Neuronal stem cell (in vitro differentiated cells): ENCODE measurements at regions not wholly inside any gene's neighbourhood (a gene's known extent, or its start where the extent isn't known, plus 50 kb on each side); places are given as distances from the start of the nearest gene placed in this dataset.
A peak's percentile ranks its signal among the peaks of the same experiment; 100 is the strongest.

ENCODE experiments used
- DNase-seq: peaks from one replicate; pipeline ENCODE4 v3.0.0-alpha.2; 2013; ENCODE audit warnings: low spot score
- H2AFZ ChIP-seq: one replicate; pipeline ENCODE4 v1.6.1; 2013; ENCODE audit warnings: mild to moderate bottlenecking, low read length, inconsistent platforms
- H2AK5ac ChIP-seq: 2 replicates; pipeline ENCODE4 v1.6.1; 2013; ENCODE audit warnings: low read depth, mild to moderate bottlenecking, inconsistent platforms, low read length, moderate library complexity, mixed read lengths
- H2BK120ac ChIP-seq: 2 replicates; pipeline ENCODE4 v1.6.1; 2013; ENCODE audit warnings: low read depth, mild to moderate bottlenecking, inconsistent platforms, low read length, moderate library complexity, mixed read lengths
- H2BK12ac ChIP-seq: one replicate; pipeline ENCODE4 v1.6.1; 2013; ENCODE audit warnings: low read length, inconsistent platforms
- H2BK15ac ChIP-seq: 2 replicates; pipeline ENCODE4 v1.6.1; 2013; ENCODE audit warnings: mild to moderate bottlenecking, low read length, inconsistent platforms, mixed read lengths
- H2BK5ac ChIP-seq: one replicate; pipeline ENCODE4 v1.6.1; 2013; ENCODE audit warnings: inconsistent platforms, mild to moderate bottlenecking, low read length, moderate library complexity
- H3K14ac ChIP-seq: one replicate; pipeline ENCODE4 v1.6.1; 2013; ENCODE audit warnings: low read length, inconsistent platforms
- H3K18ac ChIP-seq: 2 replicates; pipeline ENCODE4 v1.6.1; 2013; ENCODE audit warnings: low read length, inconsistent platforms
- H3K23ac ChIP-seq: 2 replicates; pipeline ENCODE4 v1.6.1; 2013; ENCODE audit warnings: low read depth, mild to moderate bottlenecking, mixed read lengths, low read length, inconsistent platforms; ENCODE audit not compliant: poor library complexity
- H3K27ac ChIP-seq: replicated peaks from 3 replicates; pipeline ENCODE4 v1.5.1; 2013; ENCODE audit warnings: low read length, inconsistent platforms
- H3K27me3 ChIP-seq, 3 experiments: 2 replicates each; pipeline ENCODE4 v1.6.1; 2013; ENCODE audit warnings: low read length in 3 of 3, mild to moderate bottlenecking in 2 of 3, inconsistent platforms in 1 of 3, low read depth in 1 of 3, mixed read lengths in 1 of 3, moderate library complexity in 1 of 3; ENCODE audit not compliant: control insufficient read depth in 3 of 3, insufficient read depth in 3 of 3
- H3K36me3 ChIP-seq, 2 donors: replicated peaks in 1 of 2; 2 replicates each; pipeline ENCODE4 v1.6.1; 2013; ENCODE audit warnings: low read length in 2 of 2; ENCODE audit not compliant: control insufficient read depth in 2 of 2, insufficient read depth in 2 of 2
- H3K4ac ChIP-seq: 2 replicates; pipeline ENCODE4 v1.6.1; 2013; ENCODE audit warnings: inconsistent platforms, mild to moderate bottlenecking, low read length, moderate library complexity
- H3K4me1 ChIP-seq, 2 donors: 1 replicate in 1 of 2; 2 replicates in 1 of 2; pipeline ENCODE4 v1.6.1; 2013; ENCODE audit warnings: low read length in 2 of 2, low read depth in 1 of 2; ENCODE audit not compliant: control insufficient read depth in 2 of 2, insufficient read depth in 1 of 2
- H3K4me2 ChIP-seq: one replicate; pipeline ENCODE4 v1.6.1; 2013; ENCODE audit warnings: mild to moderate bottlenecking, low read length, inconsistent platforms; ENCODE audit not compliant: insufficient read depth, poor library complexity, severe bottlenecking
- H3K4me3 ChIP-seq, 2 donors: 2 replicates each; pipeline ENCODE4 v1.5.1; 2013; ENCODE audit warnings: low read length in 2 of 2, mild to moderate bottlenecking in 2 of 2, inconsistent platforms in 1 of 2, moderate library complexity in 1 of 2
- H3K79me1 ChIP-seq: one replicate; pipeline ENCODE4 v1.6.1; 2013; ENCODE audit warnings: low read depth, mild to moderate bottlenecking, inconsistent platforms, low read length, moderate library complexity
- H3K9ac ChIP-seq: one replicate; pipeline ENCODE4 v1.6.1; 2013; ENCODE audit warnings: mild to moderate bottlenecking, low read depth, low read length, inconsistent platforms; ENCODE audit not compliant: poor library complexity
- H3K9me3 ChIP-seq, 2 donors: replicated peaks in 1 of 2; 2 replicates each; pipeline versions ENCODE3 to v1.6.1; 2013; ENCODE audit warnings: low read length in 2 of 2, mild to moderate bottlenecking in 2 of 2, inconsistent platforms in 1 of 2, low read depth in 1 of 2, mixed read lengths in 1 of 2, moderate library complexity in 1 of 2; ENCODE audit not compliant: control insufficient read depth in 2 of 2, insufficient read depth in 1 of 2
- H4K8ac ChIP-seq: one replicate; pipeline ENCODE4 v1.6.1; 2013; ENCODE audit warnings: low read depth, mild to moderate bottlenecking, inconsistent platforms, low read length, moderate library complexity
- H4K91ac ChIP-seq: one replicate; pipeline ENCODE4 v1.6.1; 2013; ENCODE audit warnings: low read length, low read depth, mild to moderate bottlenecking, inconsistent platforms; ENCODE audit not compliant: poor library complexity
- WGBS, 2 donors: extraction: QIAGEN DNeasy Blood & Tissue Kit; methylation state at CpG; one replicate each; pipeline ENCODE4 v1.1.7; 2013; ENCODE audit warnings: missing lambda C conversion rate in 2 of 2, mixed read lengths in 1 of 2; ENCODE audit not compliant: insufficient read length in 2 of 2, insufficient replicate concordance in 1 of 2; ENCODE audit errors: extremely low coverage in 2 of 2; 5-methylcytosine and 5-hydroxymethylcytosine counted together

- Histone ChIP-seq H3K27me3 (no peaks in the 10 kb centered on the region), H3K23ac (no peak overlapping the region), H3K9ac (no peak overlapping the region), H3K4me1 (no peaks in the 10 kb centered on the region), H3K4me2 (no peak overlapping the region), H3K79me1 (no peaks in the 10 kb centered on the region), H2BK15ac (no peak overlapping the region), H3K4ac (no peak overlapping the region), H3K27ac (no peak overlapping the region), H3K9me3 (no peaks in the 10 kb centered on the region), H2BK12ac (no peak overlapping the region), H3K36me3 (no peaks in the 10 kb centered on the region), H3K4me3 (no peak overlapping the region), H2AK5ac (no peak overlapping the region), H2BK120ac (no peak overlapping the region), H4K91ac (no peak overlapping the region), H2BK5ac (no peak overlapping the region), H4K8ac (no peak overlapping the region), H3K18ac (no peak overlapping the region), H2AFZ (no peak overlapping the region), H3K14ac (no peak overlapping the region)
- DNase-seq, result no peak
- WGBS, 2 donors, result no CpG with 5 or more reads among the region's 2 CpGs
Measured at GRCh38 chr6:74631564-74631963, 574.3 kb downstream of the COL12A1 start.

GRCh38 chr6:74626288-74626687, 579.6 kb downstream of the COL12A1 start:
- Histone ChIP-seq H4K91ac (no peak overlapping the region), H3K4me3 (no peak overlapping the region), H3K9me3 (peaks cover 0 to 3% of the 10 kb centered on the region in 2 donors), H3K23ac (no peak overlapping the region), H3K18ac (peak overlapping the region; percentile 15), H3K9ac (no peak overlapping the region), H3K27me3 (no peaks in the 10 kb centered on the region), H3K79me1 (no peaks in the 10 kb centered on the region), H3K4ac (no peak overlapping the region), H4K8ac (peak overlapping the region; percentile 73), H2BK120ac (no peak overlapping the region), H3K27ac (no peak overlapping the region), H2AFZ (no peak overlapping the region), H3K36me3 (no peaks in the 10 kb centered on the region), H3K4me2 (no peak overlapping the region), H2AK5ac (no peak overlapping the region), H3K14ac (no peak overlapping the region), H2BK15ac (no peak overlapping the region), H3K4me1 (peaks cover 0 to 3% of the 10 kb centered on the region in 2 donors), H2BK12ac (no peak overlapping the region), H2BK5ac (no peak overlapping the region)
- DNase-seq, result no peak
- no CpG with 5 or more reads among the region's 4 CpGs for WGBS, 2 donors

GRCh38 chr6:74623027-74623426, 582.8 kb downstream of the COL12A1 start:
- no peaks in the 10 kb centered on the region for H3K27me3 ChIP-seq
- no peak overlapping the region for H3K18ac ChIP-seq
- H4K91ac ChIP-seq, result no peak overlapping the region
- H2BK15ac ChIP-seq, result no peak overlapping the region
- no peak overlapping the region for H3K27ac ChIP-seq
- H2BK120ac ChIP-seq, result no peak overlapping the region
- H3K9ac ChIP-seq, result no peak overlapping the region
- no peaks in the 10 kb centered on the region for H3K79me1 ChIP-seq
- H3K4me3 ChIP-seq, result no peak overlapping the region
- H3K4ac ChIP-seq, result no peak overlapping the region
- no peak overlapping the region for H2AK5ac ChIP-seq
- no peaks in the 10 kb centered on the region for H3K36me3 ChIP-seq
- no peak overlapping the region for H3K4me2 ChIP-seq
- no peak overlapping the region for H4K8ac ChIP-seq
- no peak overlapping the region for H2BK5ac ChIP-seq
- H2AFZ ChIP-seq, result no peak overlapping the region
- H3K14ac ChIP-seq, result no peak overlapping the region
- no peak overlapping the region for H3K23ac ChIP-seq
- WGBS, 2 donors, result no CpG with 5 or more reads among the region's 2 CpGs
- peaks cover 0 to 3% of the 10 kb centered on the region in 2 donors for H3K9me3 ChIP-seq
- peaks cover 0 to 3% of the 10 kb centered on the region in 2 donors for H3K4me1 ChIP-seq
- no peak overlapping the region for H2BK12ac ChIP-seq
- DNase-seq, result no peak

- DNase-seq, result no peak
- no peak overlapping the region for H3K4ac ChIP-seq
- H3K27ac ChIP-seq, result no peak overlapping the region
- H2AK5ac ChIP-seq, result no peak overlapping the region
- H3K79me1 ChIP-seq, result no peaks in the 10 kb centered on the region
- no peak overlapping the region for H3K4me2 ChIP-seq
- H3K9ac ChIP-seq, result no peak overlapping the region
- H2BK15ac ChIP-seq, result no peak overlapping the region
- no peak overlapping the region for H3K18ac ChIP-seq
- no peak overlapping the region for H4K91ac ChIP-seq
- H3K9me3 ChIP-seq, result no peaks in the 10 kb centered on the region
- no peaks in the 10 kb centered on the region for H3K4me1 ChIP-seq
- H3K14ac ChIP-seq, result no peak overlapping the region
- no peak overlapping the region for H2BK5ac ChIP-seq
- no peak overlapping the region for H2AFZ ChIP-seq
- H3K4me3 ChIP-seq, result no peak overlapping the region
- H2BK120ac ChIP-seq, result no peak overlapping the region
- H3K27me3 ChIP-seq, result no peaks in the 10 kb centered on the region
- H3K23ac ChIP-seq, result no peak overlapping the region
- H4K8ac ChIP-seq, result no peak overlapping the region
- no peak overlapping the region for H2BK12ac ChIP-seq
- H3K36me3 ChIP-seq, result no peaks in the 10 kb centered on the region
Measured at GRCh38 chr6:74611220-74611619, 594.6 kb downstream of the COL12A1 start.
